ENCODE measurements at regions not wholly inside any gene's neighbourhood (a gene's known extent, or its start where the extent isn't known, plus 50 kb on each side); places are given as distances from the start of the nearest gene placed in this dataset.
A peak's percentile ranks its signal among the peaks of the same experiment; 100 is the strongest.

- TF ChIP-seq POLR2A (IDR thresholded peaks at IDR 0.05), result no peak
- no peak for TF ChIP-seq EP300 (IDR thresholded peaks at IDR 0.05)
- no peak for TF ChIP-seq CTCF (IDR thresholded peaks at IDR 0.05)
- Histone ChIP-seq H3K9me3 (no peaks in the 10 kb centered on the region), H3K27me3 (no peaks in the 10 kb centered on the region), H3K27ac (no peak overlapping the region), H3K4me3 (no peak overlapping the region), H3K36me3 (no peaks in the 10 kb centered on the region), H3K4me1 (ENCODE audit: insufficient read depth) (no peaks in the 10 kb centered on the region)
- intact Hi-C loops (cut with DNase I), result no loop called here
- 22 to 42% (median 30%) methylated on average over 2 of the region's 2 CpGs for WGBS, 3 donors
- DNase-seq, result no peak
Measured at GRCh38 chr20:16113736-16114135, 459.5 kb downstream of the KIF16B start.

- WGBS, 3 donors, result 95 to 97% (median 95%) methylated on average over 6 of the region's 6 CpGs
- intact Hi-C loops (cut with DNase I), result no loop called here
- Histone ChIP-seq H3K27ac (no peak overlapping the region), H3K27me3 (no peaks in the 10 kb centered on the region), H3K9me3 (no peaks in the 10 kb centered on the region), H3K4me3 (no peak overlapping the region), H3K4me1 (ENCODE audit: insufficient read depth) (peaks cover 1% of the 10 kb centered on the region), H3K36me3 (no peaks in the 10 kb centered on the region)
- no peak for TF ChIP-seq CTCF (IDR thresholded peaks at IDR 0.05)
- TF ChIP-seq EP300 (IDR thresholded peaks at IDR 0.05), result no peak
- no peak for TF ChIP-seq POLR2A (IDR thresholded peaks at IDR 0.05)
- DNase-seq, result no peak
Measured at GRCh38 chr20:16111852-16112412, 461.3 kb downstream of the KIF16B start.

- no peak for TF ChIP-seq POLR2A (IDR thresholded peaks at IDR 0.05)
- no peak for TF ChIP-seq CTCF (IDR thresholded peaks at IDR 0.05)
- no peak for TF ChIP-seq EP300 (IDR thresholded peaks at IDR 0.05)
- intact Hi-C loops (cut with DNase I), result no loop called here
- no peak for DNase-seq
Measured at GRCh38 chr20:16111172-16111832, 461.9 kb downstream of the KIF16B start.

GRCh38 chr20:16107172-16107870, 465.9 kb downstream of the KIF16B start:
- Histone ChIP-seq H3K27me3 (no peaks in the 10 kb centered on the region), H3K4me3 (no peak overlapping the region), H3K27ac (no peak overlapping the region), H3K36me3 (no peaks in the 10 kb centered on the region), H3K4me1 (ENCODE audit: insufficient read depth) (peaks cover 1% of the 10 kb centered on the region), H3K9me3 (no peaks in the 10 kb centered on the region)
- intact Hi-C loops (cut with DNase I), result no loop called here
- TF ChIP-seq CTCF (IDR thresholded peaks at IDR 0.05) (no peak), EP300 (IDR thresholded peaks at IDR 0.05) (no peak), POLR2A (IDR thresholded peaks at IDR 0.05) (no peak)
- peak in 1 of 5 donors; percentile 35 for DNase-seq
- 31 to 33% (median 31%) methylated on average over 7 of the region's 7 CpGs for WGBS, 3 donors

More at GRCh38 chr20:16111172-16111832, 461.9 kb downstream of the KIF16B start:
- 92 to 93% (median 93%) methylated on average over 5 of the region's 5 CpGs for WGBS, 3 donors
- no peaks in the 10 kb centered on the region for H3K36me3 ChIP-seq
- H3K27me3 ChIP-seq, result no peaks in the 10 kb centered on the region
- no peaks in the 10 kb centered on the region for H3K9me3 ChIP-seq
- H3K27ac ChIP-seq, result no peak overlapping the region
- H3K4me1 ChIP-seq (ENCODE audit: insufficient read depth), result peaks cover 1% of the 10 kb centered on the region
- H3K4me3 ChIP-seq, result no peak overlapping the region
